GM23338 (cell line): ENCODE measurements at regions not wholly inside any gene's neighbourhood (a gene's known extent, or its start where the extent isn't known, plus 50 kb on each side); places are given as distances from the start of the nearest gene placed in this dataset.

Experiments
- CREB1 ChIP-seq: fragments of 250-450 bp; sonication (Bioruptor Pico); IDR thresholded peaks from 2 replicates; pipeline ENCODE4 v1.5.0; 2020; ENCODE audit warnings: low read depth, mild to moderate bottlenecking, moderate library complexity
- CTCF ChIP-seq, 2 experiments: fragments of 200-600 bp in 1 of 2; sonication (generic) in 1 of 2; conservative IDR thresholded peaks; 2 replicates each; pipeline versions ENCODE4 v1.5.1 to v1.6.1; 2016 to 2017; ENCODE audit warnings: antibody characterized with exemption in 2 of 2, low read depth in 2 of 2, mild to moderate bottlenecking in 2 of 2, moderate library complexity in 1 of 2
- EZH2 ChIP-seq: fragments of 200-600 bp; sonication (generic); IDR thresholded peaks from one replicate; pipeline ENCODE4 v1.8.0; 2017; ENCODE audit warnings: antibody characterized with exemption, mild to moderate bottlenecking, low read depth; ENCODE audit not compliant: unreplicated experiment
- EZH2phosphoT487 ChIP-seq: fragments of 200-600 bp; sonication (generic); IDR thresholded peaks from one replicate; pipeline ENCODE4 v1.8.1; 2018; ENCODE audit warnings: antibody characterized with exemption; ENCODE audit not compliant: unreplicated experiment
- JUNB ChIP-seq: IDR thresholded peaks from one replicate; pipeline ENCODE4 v1.6.1; 2016; ENCODE audit warnings: antibody characterized with exemption; ENCODE audit not compliant: unreplicated experiment
- NANOG ChIP-seq: IDR thresholded peaks from 2 replicates; pipeline ENCODE4 v1.6.1; 2016; ENCODE audit warnings: antibody characterized with exemption, borderline replicate concordance
- POLR2AphosphoS5 ChIP-seq: IDR thresholded peaks from 2 replicates; pipeline ENCODE4 v1.6.1; 2016; ENCODE audit warnings: antibody characterized with exemption, low read depth
- REST ChIP-seq: IDR thresholded peaks from one replicate; pipeline ENCODE4 v1.6.1; 2018; ENCODE audit warnings: antibody characterized with exemption; ENCODE audit not compliant: unreplicated experiment
- ZNF114 ChIP-seq: fragments of 250-450 bp; sonication (Bioruptor Pico); IDR thresholded peaks from 2 replicates; pipeline ENCODE4 v1.5.0; 2020; ENCODE audit warnings: mild to moderate bottlenecking, moderate library complexity

- no peak for TF ChIP-seq NANOG
- no peak for TF ChIP-seq CTCF (conservative IDR thresholded peaks at IDR 0.05; ENCODE audit: low read depth in 2 of 2)
- TF ChIP-seq REST: no peak
- TF ChIP-seq EZH2: no peak
- no peak for TF ChIP-seq POLR2AphosphoS5
- TF ChIP-seq ZNF114 (CRISPR knock-in tag): no peak
- no peak for TF ChIP-seq EZH2phosphoT487
- no peak for TF ChIP-seq CREB1
- no peak for TF ChIP-seq JUNB
These were observed 125.8 kb upstream of the NFIA start for GRCh38 chr1:60956520-60956919.
